NOMO-1 treated with DMSO at 0.1 percent for 48 hours (cell line): ENCODE measurements at regions not wholly inside any gene's neighbourhood (a gene's known extent, or its start where the extent isn't known, plus 50 kb on each side); places are given as distances from the start of the nearest gene placed in this dataset.

Experiments
- DNase-seq: peaks from one replicate; lab custom pipeline; 2025; ENCODE audit not compliant: unreplicated experiment; lab: John Stamatoyannopoulos, UW

DNA sequence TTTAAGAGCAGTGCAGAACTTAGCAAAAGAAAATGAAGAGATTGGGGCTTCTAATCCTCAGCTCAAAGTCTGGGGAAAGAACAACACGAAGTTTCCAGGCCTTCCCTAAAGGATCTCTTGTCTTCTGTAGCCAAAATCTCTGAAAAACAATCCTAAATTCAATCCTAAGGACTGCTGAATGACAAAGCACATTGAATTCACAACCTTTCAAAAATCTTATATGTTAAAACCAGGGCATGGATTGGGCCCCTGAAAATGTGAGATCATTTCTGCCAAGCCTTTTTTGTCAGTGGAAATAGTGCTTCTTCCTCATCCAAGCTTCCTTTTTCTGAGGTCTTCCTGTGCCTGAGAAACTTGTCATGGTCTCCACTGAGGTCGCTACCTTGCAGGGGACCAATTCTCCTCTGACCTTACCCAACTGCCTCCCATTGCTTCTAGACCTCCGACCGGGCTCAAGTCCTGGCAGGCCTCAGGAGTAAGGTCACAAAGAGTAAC lies 126.2 kb upstream of the ARID1B start:
- DNase-seq = no peak

DNA sequence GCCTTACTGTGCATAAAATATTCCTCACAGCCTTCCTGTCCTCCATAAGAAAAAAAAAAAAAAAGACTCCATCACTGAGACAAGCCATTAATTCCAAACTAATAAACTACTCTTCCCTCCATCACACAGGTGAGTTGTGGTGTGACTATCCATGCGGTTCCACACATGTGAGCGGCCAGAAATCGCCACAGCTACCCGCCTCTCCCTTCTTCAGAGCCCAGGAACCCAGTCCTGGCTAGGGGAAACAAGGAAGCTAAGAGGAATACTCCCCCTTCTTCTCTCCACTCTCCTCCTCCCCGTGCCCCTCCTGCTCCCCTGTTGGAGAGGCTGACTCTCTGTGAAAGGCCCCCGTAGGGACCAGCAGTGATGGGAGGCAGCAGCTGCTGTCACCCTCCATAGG lies 128.6 kb upstream of the ARID1B start:
- DNase-seq = no peak

DNA sequence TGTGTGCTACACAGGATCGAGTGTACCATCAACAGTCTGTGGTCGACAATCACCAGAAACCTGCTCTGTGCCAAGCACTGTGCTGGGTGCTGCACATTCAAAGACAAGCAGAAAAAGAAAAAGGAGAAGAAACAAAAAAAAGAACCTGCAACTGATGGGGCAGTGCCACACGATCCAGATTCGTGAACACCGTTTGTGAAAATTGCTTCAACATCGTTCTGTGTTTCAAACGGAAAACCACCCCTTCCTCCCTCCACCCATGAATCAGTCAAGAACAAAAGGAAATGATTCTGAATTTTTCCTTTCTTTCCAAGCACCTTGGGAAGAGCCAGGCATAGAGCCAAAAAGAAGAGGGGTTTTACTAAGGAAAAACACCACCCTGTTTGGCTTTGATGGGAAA lies 129.2 kb upstream of the ARID1B start:
- no peak for DNase-seq

DNA sequence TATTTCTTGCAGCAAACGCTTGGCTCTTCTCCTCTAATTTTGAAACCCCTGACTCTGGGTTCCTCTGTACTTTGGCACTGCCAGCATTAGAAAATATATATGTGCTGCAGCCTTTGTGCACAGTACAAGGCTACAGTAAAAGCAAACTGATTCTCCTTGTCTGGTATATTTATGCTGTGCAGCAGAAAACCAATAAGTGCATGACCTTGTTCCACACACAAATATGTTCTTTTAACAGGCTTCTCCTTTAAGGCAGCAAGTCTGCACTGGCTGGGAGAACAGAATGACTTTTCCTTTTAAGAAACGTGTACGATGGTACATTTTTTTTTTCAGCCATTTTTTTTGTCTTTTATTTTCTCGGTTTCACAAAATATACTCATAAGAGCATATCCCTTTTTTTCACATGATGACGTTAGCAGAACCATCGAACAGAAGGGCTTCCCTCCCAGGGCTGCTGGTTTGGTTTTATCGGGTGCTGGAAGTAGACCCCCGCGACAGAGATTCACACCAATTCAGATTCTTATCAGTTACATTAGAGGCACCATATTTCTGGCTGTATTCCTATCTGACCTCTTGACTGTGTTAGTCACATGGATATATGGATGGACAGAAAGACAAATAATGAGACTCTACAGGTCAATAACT lies 129.9 kb upstream of the ARID1B start:
- no peak for DNase-seq

DNA sequence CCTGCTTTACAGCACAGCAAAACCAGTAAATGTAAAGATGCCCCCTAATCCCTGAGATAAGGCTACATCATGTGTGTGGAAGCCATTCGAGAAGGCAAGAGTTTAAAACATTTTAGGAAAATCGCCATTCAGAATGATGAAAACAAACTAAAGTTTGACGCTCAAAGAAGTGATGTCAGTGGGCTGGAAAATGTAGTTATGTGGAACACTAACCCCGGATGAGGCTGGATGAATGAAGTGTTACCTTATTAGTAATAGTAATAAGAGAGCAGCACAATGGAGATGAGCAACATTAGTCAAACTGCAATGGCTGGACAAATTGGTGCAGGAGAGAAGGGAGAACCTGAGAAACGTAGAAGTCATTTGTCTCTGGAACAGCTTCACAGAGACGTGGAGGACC lies 130.7 kb upstream of the ARID1B start:
- no peak for DNase-seq

DNA sequence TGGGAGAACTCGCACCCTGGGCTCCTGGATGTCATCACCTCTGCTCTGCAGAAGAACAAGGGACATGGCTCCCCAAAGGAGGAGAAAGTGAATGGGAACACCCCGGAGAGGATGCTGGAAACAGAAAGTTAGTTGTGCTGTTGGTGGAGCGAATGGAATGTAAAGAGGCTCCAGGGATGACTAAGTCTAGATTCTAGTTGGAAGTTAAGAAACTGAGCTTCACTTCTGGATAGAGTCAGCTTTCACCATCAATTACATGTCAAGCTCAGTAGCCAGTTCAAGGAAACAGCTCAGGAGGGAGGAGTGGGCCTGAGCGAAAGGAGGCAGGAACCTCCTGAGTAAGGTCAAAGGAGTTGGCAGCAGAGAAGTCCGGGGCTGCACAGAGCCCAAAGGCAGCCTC lies 132.1 kb upstream of the ARID1B start:
- no peak for DNase-seq

DNA sequence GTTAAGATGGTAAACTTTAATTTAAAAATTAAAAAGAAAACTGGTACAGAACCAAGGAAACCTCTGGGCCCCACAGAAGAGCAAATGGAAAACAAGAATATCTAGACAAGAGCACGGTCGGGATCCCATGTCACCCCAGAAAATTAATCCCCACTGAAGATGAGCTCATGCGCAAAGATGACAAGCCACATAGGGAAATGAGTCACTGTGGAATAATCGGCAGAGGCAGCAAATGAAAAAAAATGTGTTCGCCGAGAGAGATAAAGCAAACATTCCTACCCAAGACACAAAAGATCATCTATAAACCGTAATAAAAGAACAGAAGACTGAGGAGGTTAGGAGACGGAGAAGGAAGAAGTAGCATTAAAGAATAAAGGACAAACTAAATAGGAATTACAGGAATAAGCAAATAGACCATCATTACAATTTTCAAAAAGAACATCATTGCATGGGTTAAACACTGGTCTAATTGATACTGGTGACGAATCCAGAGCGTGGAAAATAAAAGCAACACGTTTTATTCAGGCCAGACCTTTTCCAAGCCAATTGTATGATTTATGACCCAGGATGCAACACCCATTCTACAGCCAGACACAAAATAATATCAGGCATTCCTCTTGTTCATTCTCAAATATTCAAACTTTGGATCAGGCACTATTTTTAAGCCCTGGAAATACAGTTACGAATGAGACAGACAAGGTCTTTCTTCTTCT lies 138.0 kb upstream of the ARID1B start:
- DNase-seq = no peak

DNA sequence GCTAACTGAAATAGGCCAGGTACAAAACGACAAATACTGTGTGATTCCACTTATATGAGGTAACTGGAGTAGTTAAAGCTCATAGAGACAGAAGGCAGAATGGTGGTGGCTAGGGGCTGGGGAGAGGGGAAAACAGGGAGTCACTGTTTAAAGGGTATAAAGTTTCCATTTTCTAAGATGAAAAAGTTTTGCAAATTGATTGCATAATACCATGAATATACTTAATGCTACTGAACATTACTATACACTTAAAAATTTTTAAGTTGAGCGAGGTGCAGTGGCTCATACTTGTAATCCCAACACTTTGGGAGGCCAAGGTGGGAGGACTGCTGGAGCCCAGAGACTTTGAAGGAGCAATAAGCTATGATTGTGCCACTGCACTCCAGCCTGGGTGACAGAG lies 138.6 kb upstream of the ARID1B start:
- no peak for DNase-seq

DNA sequence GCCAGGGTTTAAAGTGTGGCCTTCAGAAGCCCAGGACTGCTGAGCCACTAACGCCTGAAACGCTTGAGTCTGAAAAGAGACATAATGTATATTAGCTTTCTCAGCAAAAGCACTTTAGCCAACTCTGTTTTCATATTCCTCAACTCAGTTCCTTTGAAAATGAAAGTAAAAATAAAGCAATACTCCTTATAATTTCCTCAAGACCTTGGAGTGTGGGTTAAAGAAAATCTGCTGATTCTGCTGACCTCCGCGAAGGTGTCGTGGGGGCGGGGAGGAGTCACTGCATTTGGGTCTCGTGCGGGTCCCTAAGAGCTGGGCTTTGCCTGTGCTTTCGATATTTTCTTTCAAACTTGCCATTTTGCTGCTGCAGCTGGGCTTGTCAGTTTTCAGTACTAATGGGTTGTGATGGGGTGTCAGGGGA lies 142.2 kb upstream of the ARID1B start:
- DNase-seq = no peak

DNA sequence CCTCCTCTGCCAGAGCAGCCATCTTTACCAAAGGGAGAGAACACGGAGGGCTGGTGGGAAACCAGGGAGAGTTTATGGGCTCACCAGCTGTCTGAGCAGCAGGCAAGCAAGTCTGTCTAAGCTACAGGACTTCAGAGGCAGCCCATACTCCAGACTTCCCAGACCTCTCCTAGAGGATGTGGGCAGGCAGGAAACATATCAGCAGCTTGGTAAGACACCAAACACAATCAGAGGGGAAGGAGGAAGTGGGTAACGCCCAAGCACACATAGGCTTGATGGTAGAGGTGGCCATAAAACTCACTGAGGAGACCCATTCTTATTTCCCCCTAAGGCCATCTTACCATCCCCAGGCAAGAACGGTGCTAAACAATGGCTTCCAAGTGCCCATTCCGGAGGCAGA lies 143.1 kb upstream of the ARID1B start:
- DNase-seq = no peak

DNA sequence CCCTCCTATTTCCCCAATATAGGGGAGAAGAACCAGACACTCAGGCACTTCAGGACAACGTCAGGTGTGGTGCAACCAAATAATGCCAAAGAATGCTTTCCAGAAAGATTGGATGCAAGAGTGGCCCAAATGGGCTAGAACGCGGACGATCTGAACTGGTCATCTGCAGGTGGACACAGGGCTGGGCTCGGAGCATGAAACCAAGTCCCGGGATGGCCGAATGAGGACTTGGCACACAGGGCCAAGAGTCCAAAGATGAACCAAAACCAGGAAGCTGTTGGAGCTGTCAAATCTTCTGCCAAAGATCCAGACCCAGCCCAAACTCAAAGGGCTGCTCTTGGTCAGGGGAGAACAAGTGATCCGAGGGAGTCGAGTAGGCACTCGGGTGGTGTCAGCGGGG lies 143.9 kb upstream of the ARID1B start:
- DNase-seq = no peak

DNA sequence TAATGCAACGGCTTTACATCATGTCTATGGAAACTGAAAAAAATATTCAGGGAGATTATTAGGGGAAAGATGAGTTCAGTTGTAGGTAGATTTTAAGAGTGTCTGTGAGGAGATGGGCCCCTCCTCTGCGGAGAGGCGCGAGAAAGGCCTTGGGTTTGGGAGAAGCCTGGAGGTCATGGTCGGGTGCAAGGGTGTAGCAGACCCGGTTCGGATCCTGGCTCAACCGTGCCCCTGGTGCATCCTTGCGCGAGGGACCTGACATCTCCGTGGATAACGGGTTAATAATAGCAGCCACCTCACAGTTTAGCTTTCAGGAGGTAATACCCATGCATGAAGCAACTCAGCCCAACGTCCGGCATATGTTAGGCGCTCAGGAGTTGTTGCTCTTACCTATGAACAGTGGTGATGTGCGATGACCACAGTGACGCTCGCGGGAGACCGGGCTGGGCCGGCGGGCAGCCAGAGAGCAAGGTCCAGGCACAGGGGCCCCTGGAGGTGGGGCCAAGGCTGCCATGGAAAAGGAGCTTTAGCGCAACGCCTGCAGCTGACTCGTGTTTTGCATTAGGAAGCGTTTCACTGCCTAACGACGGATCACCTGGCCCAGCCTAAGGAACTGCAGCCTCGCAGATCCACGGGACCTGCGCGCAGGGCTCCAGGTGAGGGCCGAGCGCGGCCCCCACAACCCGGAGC lies 146.4 kb upstream of the ARID1B start:
- DNase-seq = no peak

DNA sequence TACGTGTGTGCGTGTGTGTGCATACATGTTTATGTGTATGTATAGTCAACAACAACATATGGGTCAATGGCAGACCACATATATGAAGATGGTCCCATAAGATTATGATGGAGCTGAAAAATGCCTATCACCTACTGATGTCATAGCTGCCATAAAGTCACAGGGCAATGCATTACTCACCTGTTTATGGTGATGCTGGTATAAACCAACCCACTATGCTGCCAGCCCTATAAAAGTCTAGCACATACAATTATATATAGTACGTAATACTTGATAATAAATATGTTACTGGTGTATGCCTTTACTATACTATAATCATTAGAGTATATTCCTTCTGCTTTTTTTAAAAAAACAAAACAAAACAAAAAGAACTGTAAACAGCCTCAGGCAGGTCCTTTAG lies 148.4 kb upstream of the ARID1B start:
- DNase-seq = no peak

DNA sequence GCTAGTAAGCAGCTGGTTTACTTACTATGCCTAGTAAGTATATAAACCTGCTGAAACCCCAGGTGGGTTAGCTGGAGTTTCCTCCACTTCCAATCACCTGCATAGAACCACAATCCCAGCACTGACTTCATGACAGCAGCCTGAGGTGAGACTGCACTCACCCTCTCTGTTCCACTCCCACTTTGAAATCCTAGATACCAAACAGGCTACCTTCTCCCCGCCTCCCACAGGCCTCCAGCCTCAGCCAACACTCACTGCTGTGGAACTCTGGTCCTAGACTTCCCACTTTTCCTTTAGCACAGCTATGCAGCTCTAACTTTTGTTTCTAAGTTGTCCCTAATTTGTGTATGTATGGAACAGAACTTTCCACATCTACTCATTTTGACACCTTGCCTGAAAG lies 149.7 kb upstream of the ARID1B start:
- no peak for DNase-seq

DNA sequence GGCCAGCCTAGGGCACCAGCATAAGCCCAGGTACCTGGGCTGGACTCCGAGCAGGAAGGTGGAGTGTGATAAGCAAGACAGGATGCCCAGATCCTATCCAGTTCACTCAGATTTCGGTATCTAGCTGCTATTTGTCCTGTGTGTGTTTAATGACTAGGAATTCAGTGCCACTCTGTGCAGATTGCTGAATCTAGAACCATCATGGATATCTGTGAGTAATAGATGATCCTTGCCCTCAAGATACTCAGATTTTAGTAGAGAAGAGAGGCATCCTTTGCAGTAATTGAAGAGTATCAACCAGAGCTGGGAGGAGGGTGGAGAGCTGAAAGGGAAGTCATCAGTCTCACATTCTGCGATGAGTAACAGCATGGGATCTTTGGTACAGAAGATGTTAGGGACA lies 155.0 kb upstream of the ARID1B start:
- DNase-seq = no peak

DNA sequence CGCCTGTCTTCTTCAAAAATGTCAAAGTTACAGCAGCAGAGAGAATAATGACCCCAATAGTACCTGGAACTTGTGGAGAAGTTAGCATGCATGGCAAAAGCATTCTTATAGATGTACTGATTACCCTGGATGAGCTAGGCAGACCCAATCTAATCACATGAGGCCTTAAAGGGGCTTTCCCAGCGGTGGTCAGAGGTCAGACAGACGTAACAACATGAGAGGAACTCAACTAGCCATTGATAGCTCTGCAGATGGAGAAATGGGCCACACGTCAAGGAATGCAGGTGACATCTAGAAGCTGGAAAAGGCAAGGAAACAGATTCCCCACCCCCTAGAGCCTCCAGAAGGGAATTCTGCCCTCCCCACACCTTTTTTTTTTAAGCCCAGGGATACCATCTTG lies 156.8 kb upstream of the ARID1B start:
- no peak for DNase-seq

DNA sequence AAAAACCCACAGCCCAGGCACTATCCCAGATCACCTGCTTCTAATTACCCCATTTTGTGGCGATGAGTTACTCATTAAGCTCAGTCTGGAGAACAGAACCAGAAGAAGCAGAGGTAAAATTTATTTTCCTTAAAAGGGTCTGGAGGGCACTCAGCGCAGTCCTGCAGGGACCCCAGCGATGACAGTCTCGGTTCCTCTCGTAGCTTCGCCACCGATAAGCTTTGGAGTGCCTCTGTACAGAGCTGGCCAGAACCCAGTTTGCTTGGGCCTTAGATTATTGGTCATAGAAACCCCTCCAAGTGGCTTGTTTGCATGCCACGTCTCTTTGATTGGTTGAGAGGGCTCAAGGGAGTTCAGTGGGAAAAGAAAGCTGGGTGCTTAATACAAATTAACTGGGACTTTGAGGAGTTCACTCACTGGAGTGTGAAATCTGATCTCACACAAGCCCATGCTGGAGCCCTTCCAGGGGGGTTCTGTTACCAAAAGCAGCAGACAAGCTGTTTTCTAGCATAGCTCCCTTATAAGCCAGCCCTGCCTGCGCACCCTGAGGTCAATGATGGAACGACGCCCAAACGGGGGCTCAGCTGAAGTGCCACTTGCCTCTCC lies 158.5 kb upstream of the ARID1B start:
- DNase-seq = no peak

DNA sequence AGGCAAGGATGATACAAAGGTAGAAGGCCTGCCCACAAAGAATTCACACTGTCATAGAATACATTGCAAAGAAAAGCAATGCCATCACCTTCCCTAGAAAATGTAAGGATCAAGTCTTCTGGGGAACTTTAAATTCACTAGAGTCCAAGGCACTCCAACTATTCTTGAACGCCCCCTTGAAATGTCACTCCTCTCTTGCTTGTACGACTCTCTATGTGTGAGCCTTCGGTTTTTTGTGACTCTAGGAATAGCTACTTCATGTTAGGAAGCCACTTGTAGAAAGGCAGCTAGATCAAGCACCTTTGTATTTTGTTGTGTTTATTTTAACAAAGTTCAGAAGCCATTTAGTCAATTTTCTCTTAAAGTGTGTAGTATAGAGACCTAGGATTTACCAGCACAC lies 159.2 kb upstream of the ARID1B start:
- DNase-seq = no peak

DNA sequence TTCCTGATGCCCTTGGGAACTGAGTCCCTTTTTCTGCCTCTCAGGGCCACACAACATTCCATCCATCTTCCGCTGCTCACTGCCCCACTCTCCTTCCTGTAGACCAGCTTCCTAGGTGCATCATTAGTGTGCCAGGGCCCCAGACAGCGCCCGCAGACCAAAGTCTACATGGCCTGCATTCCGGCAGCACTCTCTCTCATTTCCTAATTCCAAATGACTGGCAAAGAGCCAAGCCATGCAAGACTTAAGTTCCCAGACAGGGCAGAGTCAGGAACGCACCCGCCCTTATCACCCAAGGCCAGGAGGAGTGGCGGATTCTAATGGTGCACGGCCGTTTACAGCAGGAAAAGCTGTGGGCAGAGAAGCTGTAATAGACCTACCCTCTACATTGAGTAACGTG lies 159.8 kb upstream of the ARID1B start:
- no peak for DNase-seq

DNA sequence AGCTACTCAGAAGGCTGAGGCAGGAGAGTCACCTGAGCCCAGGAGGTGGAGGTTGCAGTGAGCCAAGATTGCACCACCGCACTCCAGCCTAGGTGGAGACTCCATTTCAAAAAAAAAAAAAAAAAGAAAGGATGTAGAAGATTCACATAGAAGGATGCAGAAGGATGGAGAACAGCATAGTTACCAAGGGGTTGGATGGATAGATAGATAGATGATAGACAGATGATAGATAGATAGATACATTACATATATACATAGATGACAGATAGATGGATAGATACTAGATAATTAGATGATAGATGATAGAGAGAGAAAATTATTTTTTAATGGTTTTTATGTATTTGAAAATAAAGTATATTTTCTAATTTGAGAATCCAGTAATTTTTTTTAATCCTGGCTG lies 160.7 kb upstream of the ARID1B start:
- no peak for DNase-seq

DNA sequence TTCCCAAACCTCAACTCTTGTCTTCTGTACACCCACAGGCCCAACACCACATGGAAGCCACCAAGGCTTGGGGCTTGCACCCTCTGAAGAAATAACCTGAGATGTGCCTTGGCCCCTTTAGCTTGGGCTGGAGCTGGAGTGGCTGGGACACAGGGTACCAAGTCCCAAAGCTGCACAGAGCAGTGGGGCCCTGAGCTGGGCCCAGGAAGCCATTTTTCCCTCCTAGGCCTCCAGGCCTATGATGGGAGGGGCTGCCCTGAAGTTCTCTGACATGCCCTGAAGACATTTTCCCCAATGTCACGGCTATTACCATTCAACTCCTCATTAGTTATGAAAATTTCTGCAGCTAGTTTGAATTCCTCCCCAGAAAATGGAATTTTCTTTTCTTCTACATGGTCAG lies 163.2 kb upstream of the ARID1B start:
- DNase-seq = no peak

DNA sequence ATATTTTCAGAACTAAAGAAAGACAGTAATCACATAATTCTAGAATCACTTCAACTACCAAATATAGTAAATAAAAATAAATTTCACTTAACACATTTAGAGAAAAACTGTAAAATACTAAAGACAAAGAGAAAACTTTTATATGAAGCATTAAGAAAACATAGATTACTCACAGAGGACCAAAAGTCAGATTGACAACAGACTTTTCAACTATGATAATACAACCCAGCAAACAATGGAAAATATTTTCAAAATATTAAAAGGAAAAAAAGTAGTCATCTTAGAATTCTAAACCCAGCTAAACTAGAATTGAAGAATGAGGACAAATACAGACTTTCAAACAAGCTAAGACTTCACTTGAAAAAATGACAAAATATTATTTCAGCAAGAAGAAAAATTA lies 164.8 kb upstream of the ARID1B start:
- no peak for DNase-seq
